Spleen (tissue), 11 donors: ENCODE measurements at regions not wholly inside any gene's neighbourhood (a gene's known extent, or its start where the extent isn't known, plus 50 kb on each side); places are given as distances from the start of the nearest gene placed in this dataset.

Source experiments
- DNase-seq: peaks from one replicate; pipeline ENCODE4 v3.0.0-alpha.2; 2020
- H3K27ac ChIP-seq, 8 donors: fragments of 200-600 bp; sonication (generic) in 7 of 8; 1 replicate in 4 of 8; 2 replicates in 4 of 8; pipeline versions ENCODE4 v1.5.0 to v1.8.0; 2016 to 2021; ENCODE audit warnings: inconsistent platforms in 4 of 8, mild to moderate bottlenecking in 4 of 8, moderate library complexity in 1 of 8
- H3K27me3 ChIP-seq, 7 donors: fragments of 200-600 bp; sonication (generic) in 6 of 7; replicated peaks in 1 of 7; 1 replicate in 4 of 7; 2 replicates in 3 of 7; pipeline versions ENCODE4 v1.5.0 to v1.8.0; 2016 to 2021; ENCODE audit warnings: inconsistent platforms in 3 of 7, mild to moderate bottlenecking in 1 of 7
- H3K36me3 ChIP-seq, 6 donors: fragments of 200-600 bp; sonication (generic) in 5 of 6; 1 replicate in 4 of 6; 2 replicates in 2 of 6; pipeline versions ENCODE4 v1.5.0 to v1.8.0; 2016 to 2021; ENCODE audit warnings: inconsistent platforms in 2 of 6
- H3K4me1 ChIP-seq, 6 donors: fragments of 200-600 bp; sonication (generic) in 5 of 6; 1 replicate in 3 of 6; 2 replicates in 3 of 6; pipeline versions ENCODE4 v1.5.0 to v1.8.0; 2016 to 2021; ENCODE audit warnings: inconsistent platforms in 3 of 6
- H3K4me3 ChIP-seq, 8 donors: fragments of 200-600 bp; sonication (generic) in 7 of 8; 1 replicate in 4 of 8; 2 replicates in 4 of 8; pipeline versions ENCODE4 v1.5.0 to v1.8.0; 2016 to 2021; ENCODE audit warnings: inconsistent platforms in 4 of 8, mild to moderate bottlenecking in 4 of 8, moderate library complexity in 2 of 8
- H3K9me3 ChIP-seq, 8 donors: fragments of 200-600 bp; sonication (generic) in 7 of 8; 1 replicate in 4 of 8; 2 replicates in 4 of 8; pipeline versions ENCODE4 v1.5.0 to v1.8.0; 2016 to 2021; ENCODE audit warnings: inconsistent platforms in 4 of 8
- CTCF ChIP-seq, 11 experiments: fragments of 200-600 bp in 7 of 11; fragments of 450-650 bp in 4 of 11; sonication (generic) in 4 of 11; IDR thresholded peaks in 8 of 11; conservative IDR thresholded peaks in 3 of 11; 1 replicate in 7 of 11; 2 replicates in 4 of 11; pipeline versions ENCODE4 v1.4.0 to v1.8.0; 2016 to 2021; ENCODE audit warnings: antibody characterized with exemption in 11 of 11, inconsistent platforms in 4 of 11, mild to moderate bottlenecking in 1 of 11
- POLR2A ChIP-seq, 3 donors: fragments of 450-650 bp; IDR thresholded peaks; one replicate each; pipeline ENCODE4 v1.5.1; 2017; ENCODE audit warnings: antibody characterized with exemption in 3 of 3, mild to moderate bottlenecking in 1 of 3
- POLR2AphosphoS5 ChIP-seq, 3 donors: sonication (generic); formaldehyde crosslinking; IDR thresholded peaks; one replicate each; pipeline ENCODE4 v1.5.1; 2017; ENCODE audit warnings: antibody characterized with exemption in 3 of 3
- WGBS, 5 donors: extraction: QIAGEN DNeasy Blood & Tissue Kit in 3 of 5; methylation state at CpG; one replicate each; pipeline versions ENCODE4 v1.1.5 to v1.1.7; 2013 to 2018; 5-methylcytosine and 5-hydroxymethylcytosine counted together
- intact Hi-C: fragments of 100-400 bp; cut with DNase I; formaldehyde crosslinking; loops from one replicate; pipeline ENCODE4 v1.15.0; 2023; ENCODE audit warnings: low total_unique reads
- donor health status: healthy with polysubstance abuse.
- donor health status: DM: no; HTN: no; CAD: no; lungs with moderate emphysema.
- donor health status: DM: no; HTN: no; CAD: no.
- donor health status: Bipolar disorder and iron deficiency.
- donor health status: healthy.
- donor health status: DM: no; HTN: no; CAD: no.
- donor health status: DM: yes; HTN: yes; CAD: no.

GRCh38 chr12:30837595-30837994, 82.8 kb upstream of the CAPRIN2 start:
- Histone ChIP-seq H3K9me3 (peaks cover 0 to 4% (median 0%) of the 10 kb centered on the region in 8 donors), H3K4me1 (no peaks in the 10 kb centered on the region), H3K27me3 (peaks cover 0 to 38% (median 5%) of the 10 kb centered on the region in 7 donors), H3K4me3 (no peak overlapping the region), H3K27ac (no peak overlapping the region), H3K36me3 (no peaks in the 10 kb centered on the region)
- no peak for TF ChIP-seq CTCF (IDR thresholded peaks at IDR 0.05 in 8 of 11, conservative IDR thresholded peaks at IDR 0.05 in 3 of 11)
- TF ChIP-seq POLR2A (IDR thresholded peaks at IDR 0.05) = no peak
- TF ChIP-seq POLR2AphosphoS5 (IDR thresholded peaks at IDR 0.05) = no peak
- DNase-seq = no peak
- intact Hi-C loops = no loop called here
- WGBS, 5 donors = 59 to 82% (median 68%) methylated on average over 7 of the region's 7 CpGs

GRCh38 chr12:30836656-30837445, 82.1 kb upstream of the CAPRIN2 start:
- Histone ChIP-seq H3K36me3 (no peaks in the 10 kb centered on the region), H3K4me3 (no peak overlapping the region), H3K9me3 (peaks cover 0 to 4% (median 0%) of the 10 kb centered on the region in 8 donors), H3K27me3 (peaks cover 0 to 38% (median 5%) of the 10 kb centered on the region in 7 donors), H3K27ac (no peak overlapping the region), H3K4me1 (no peaks in the 10 kb centered on the region)
- 69 to 85% (median 74%) methylated on average over 12 of the region's 12 CpGs for WGBS, 5 donors
- no peak for DNase-seq
- TF ChIP-seq CTCF (IDR thresholded peaks at IDR 0.05 in 8 of 11, conservative IDR thresholded peaks at IDR 0.05 in 3 of 11) = no peak
- no peak for TF ChIP-seq POLR2AphosphoS5 (IDR thresholded peaks at IDR 0.05)
- no peak for TF ChIP-seq POLR2A (IDR thresholded peaks at IDR 0.05)
- intact Hi-C loops = no loop called here

- intact Hi-C loops = no loop called here
- TF ChIP-seq POLR2A (IDR thresholded peaks at IDR 0.05) (no peak), POLR2AphosphoS5 (IDR thresholded peaks at IDR 0.05) (no peak), CTCF (IDR thresholded peaks at IDR 0.05 in 8 of 11, conservative IDR thresholded peaks at IDR 0.05 in 3 of 11) (no peak)
- no peak for DNase-seq
- Histone ChIP-seq H3K27ac (no peak overlapping the region), H3K9me3 (peaks cover 0 to 4% (median 0%) of the 10 kb centered on the region in 8 donors), H3K4me3 (no peak overlapping the region), H3K27me3 (peaks cover 0 to 38% (median 5%) of the 10 kb centered on the region in 7 donors), H3K4me1 (no peaks in the 10 kb centered on the region), H3K36me3 (no peaks in the 10 kb centered on the region)
- 74 to 88% (median 83%) methylated on average over 4 of the region's 4 CpGs for WGBS, 5 donors
Measured at GRCh38 chr12:30835216-30835615, 80.5 kb upstream of the CAPRIN2 start.

- peaks cover 0 to 4% (median 0%) of the 10 kb centered on the region in 8 donors for H3K9me3 ChIP-seq
- no peaks in the 10 kb centered on the region for H3K4me1 ChIP-seq
- intact Hi-C loops = no loop called here
- TF ChIP-seq CTCF (IDR thresholded peaks at IDR 0.05 in 8 of 11, conservative IDR thresholded peaks at IDR 0.05 in 3 of 11) (no peak), POLR2A (IDR thresholded peaks at IDR 0.05) (no peak), POLR2AphosphoS5 (IDR thresholded peaks at IDR 0.05) (no peak)
- peaks cover 0 to 38% (median 5%) of the 10 kb centered on the region in 7 donors for H3K27me3 ChIP-seq
- no peak overlapping the region for H3K27ac ChIP-seq
- no peak for DNase-seq
- no peaks in the 10 kb centered on the region for H3K36me3 ChIP-seq
- H3K4me3 ChIP-seq = no peak overlapping the region
- 84 to 92% (median 90%) methylated on average over 2 of the region's 2 CpGs for WGBS, 5 donors
Measured at GRCh38 chr12:30830751-30831150, 76.0 kb upstream of the CAPRIN2 start.
